HG03045 (cell line): ENCODE measurements at regions not wholly inside any gene's neighbourhood (a gene's known extent, or its start where the extent isn't known, plus 50 kb on each side); places are given as distances from the start of the nearest gene placed in this dataset.
A peak's percentile ranks its signal among the peaks of the same experiment; 100 is the strongest.

Source experiments
- ATAC-seq: cut with Tn5 transposase; IDR thresholded peaks from one replicate; pipeline ENCODE4 v1.9.1; 2021; ENCODE audit warnings: mild to moderate bottlenecking, moderate library complexity; ENCODE audit not compliant: unreplicated experiment

GRCh38 chr5:122718611-122719010 is 56.3 kb upstream of the SNX2 start:
- ATAC-seq = no peak

GRCh38 chr5:122719991-122720746 is 54.7 kb upstream of the SNX2 start:
- no peak for ATAC-seq

DNA sequence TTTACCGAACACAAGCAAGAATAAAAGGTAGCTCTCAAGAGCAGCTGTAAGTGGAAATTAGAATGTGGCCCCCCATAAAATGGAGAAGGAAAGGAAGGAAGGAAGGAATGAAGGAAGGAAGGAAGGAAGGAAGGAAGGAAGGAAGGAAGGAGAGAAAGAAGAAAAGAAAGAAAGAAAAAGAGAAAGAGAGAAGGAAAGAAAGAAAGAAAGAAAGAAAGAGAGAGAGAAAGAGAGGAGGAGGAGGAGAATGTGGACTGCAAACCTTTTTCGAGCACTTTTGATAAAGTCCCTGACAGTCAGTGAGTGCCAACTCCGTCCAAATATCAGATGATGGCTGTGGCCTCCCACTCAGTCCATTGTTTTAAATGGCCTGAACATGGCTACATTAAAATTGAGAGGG is 53.8 kb upstream of the SNX2 start:
- no peak for ATAC-seq

DNA sequence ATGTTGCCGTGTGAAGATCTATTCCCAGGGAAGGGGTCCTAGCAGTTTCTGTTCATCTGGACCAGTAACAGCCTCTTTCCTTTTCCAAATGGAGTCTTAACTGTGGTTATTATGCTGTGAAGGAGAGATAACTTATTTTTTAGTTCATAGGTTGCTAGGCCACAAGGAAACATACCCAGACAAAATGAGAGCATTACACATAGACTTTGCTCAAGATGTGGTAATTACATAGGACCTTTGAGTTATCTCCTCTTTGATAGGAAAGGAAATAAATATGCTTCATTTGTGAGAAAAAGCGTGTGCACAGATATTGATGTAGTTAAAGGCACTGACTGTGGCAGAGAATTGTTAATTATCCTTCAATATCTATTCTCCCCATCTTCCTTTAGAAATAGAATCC is 52.5 kb upstream of the SNX2 start:
- no peak for ATAC-seq

DNA sequence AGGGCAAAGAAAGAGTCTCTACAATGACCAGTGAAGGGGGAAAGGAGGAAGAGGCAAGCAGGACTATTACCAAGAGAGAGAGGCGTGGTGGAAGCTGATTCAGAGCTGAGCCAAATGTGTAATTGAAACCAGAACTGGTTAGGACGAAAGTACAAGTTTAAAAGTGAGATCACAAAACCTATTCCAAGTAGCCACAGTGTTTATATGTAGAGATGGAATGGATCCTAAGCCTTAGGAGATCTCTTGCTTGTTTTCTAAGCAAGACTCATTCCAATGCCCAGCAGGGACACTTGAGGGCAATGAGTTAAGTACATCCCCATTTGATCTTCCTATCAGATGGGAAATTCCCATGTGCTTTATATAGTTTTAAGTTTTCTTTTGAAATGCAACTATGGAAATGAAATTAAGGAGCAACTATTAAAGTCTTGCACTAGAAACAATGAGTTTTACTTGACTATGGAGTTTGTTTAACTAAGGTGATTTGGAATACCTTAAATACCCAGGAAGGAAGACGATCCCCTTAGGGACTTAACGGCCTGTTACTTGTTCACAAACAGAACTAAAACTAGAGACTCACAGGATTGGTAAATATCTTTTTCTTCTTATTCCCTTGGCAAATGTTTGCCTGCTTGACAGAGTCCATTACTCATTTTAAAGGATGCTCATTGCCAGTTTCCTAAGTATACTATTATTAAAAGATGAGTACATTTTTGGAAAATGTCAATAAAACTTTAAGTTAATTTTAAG is 51.1 kb upstream of the SNX2 start:
- ATAC-seq = peak; percentile 93
